Neural progenitor cell (in vitro differentiated cells): ENCODE measurements at regions not wholly inside any gene's neighbourhood (a gene's known extent, or its start where the extent isn't known, plus 50 kb on each side); places are given as distances from the start of the nearest gene placed in this dataset.

Source experiments
- DNase-seq: peaks from one replicate; pipeline ENCODE4 v3.0.0-alpha.2; 2016; ENCODE audit warnings: low spot score
- H2AFZ ChIP-seq: fragments of 200-600 bp; sonication (generic); replicated peaks from 2 replicates; pipeline ENCODE4 v1.6.1; 2016; ENCODE audit warnings: antibody characterized with exemption
- H3F3A ChIP-seq: fragments of 200-600 bp; sonication (generic); 2 replicates; pipeline ENCODE4 v1.6.1; 2016; ENCODE audit warnings: antibody characterized with exemption, low read depth
- H3K27ac ChIP-seq: fragments of 200-600 bp; sonication (generic); 2 replicates; pipeline ENCODE4 v1.5.1; 2016; ENCODE audit warnings: mild to moderate bottlenecking
- H3K27me3 ChIP-seq: fragments of 200-600 bp; sonication (generic); 2 replicates; pipeline ENCODE4 v1.6.1; 2016; ENCODE audit warnings: mild to moderate bottlenecking, moderate library complexity
- H3K36me3 ChIP-seq: fragments of 200-600 bp; sonication (generic); 2 replicates; pipeline ENCODE4 v1.5.1; 2016
- H3K4me1 ChIP-seq: fragments of 200-600 bp; sonication (generic); 2 replicates; pipeline ENCODE4 v1.6.1; 2016; ENCODE audit warnings: mixed run types
- H3K4me2 ChIP-seq: fragments of 200-600 bp; sonication (generic); 2 replicates; pipeline ENCODE4 v1.6.1; 2016
- H3K4me3 ChIP-seq: fragments of 200-600 bp; sonication (generic); 2 replicates; pipeline ENCODE4 v1.5.1; 2016
- H3K79me2 ChIP-seq: fragments of 200-600 bp; sonication (generic); 2 replicates; pipeline ENCODE4 v1.6.1; 2016; ENCODE audit warnings: low read depth
- H3K9ac ChIP-seq: fragments of 200-600 bp; sonication (generic); 2 replicates; pipeline ENCODE4 v1.6.1; 2016
- H3K9me3 ChIP-seq: fragments of 200-600 bp; sonication (generic); 2 replicates; pipeline ENCODE4 v1.5.1; 2016; ENCODE audit warnings: low read depth
- H4K20me1 ChIP-seq: fragments of 200-600 bp; sonication (generic); 2 replicates; pipeline ENCODE4 v1.6.1; 2016; ENCODE audit warnings: low read depth
- H3K27ac Mint-ChIP-seq: 3 replicates; pipeline ENCODE4 v1.8.0; 2021; ENCODE audit warnings: mixed read lengths
- H3K27me3 Mint-ChIP-seq: 2 replicates; pipeline ENCODE4 v1.8.0; 2022; ENCODE audit warnings: low read depth, mild to moderate bottlenecking, inconsistent platforms, moderate library complexity, mixed read lengths; ENCODE audit not compliant: insufficient read depth
- H3K36me3 Mint-ChIP-seq: 3 replicates; pipeline ENCODE4 v1.8.0; 2021; ENCODE audit warnings: mixed read lengths
- H3K4me1 Mint-ChIP-seq: 3 replicates; pipeline ENCODE4 v1.8.0; 2021; ENCODE audit warnings: mixed read lengths
- H3K4me3 Mint-ChIP-seq: 3 replicates; pipeline ENCODE4 v1.8.0; 2021; ENCODE audit warnings: mild to moderate bottlenecking, moderate library complexity, mixed read lengths
- H3K9me3 Mint-ChIP-seq: 3 replicates; pipeline ENCODE4 v1.8.0; 2020; ENCODE audit warnings: mixed read lengths
- EZH2 ChIP-seq: fragments of 200-600 bp; sonication (generic); IDR thresholded peaks from 2 replicates; pipeline ENCODE4 v1.6.1; 2017; ENCODE audit warnings: antibody characterized with exemption, mild to moderate bottlenecking, moderate library complexity
- EZH2phosphoT487 ChIP-seq: fragments of 200-600 bp; sonication (generic); IDR thresholded peaks from 2 replicates; pipeline ENCODE4 v1.6.1; 2017; ENCODE audit warnings: antibody characterized with exemption
- TF ChIP-seq, protein P1 (sequence below): fragments of 200-600 bp; sonication (generic); IDR thresholded peaks from 2 replicates; pipeline ENCODE4 v1.5.1; 2017; ENCODE audit warnings: antibody characterized with exemption, mild to moderate bottlenecking

DNA sequence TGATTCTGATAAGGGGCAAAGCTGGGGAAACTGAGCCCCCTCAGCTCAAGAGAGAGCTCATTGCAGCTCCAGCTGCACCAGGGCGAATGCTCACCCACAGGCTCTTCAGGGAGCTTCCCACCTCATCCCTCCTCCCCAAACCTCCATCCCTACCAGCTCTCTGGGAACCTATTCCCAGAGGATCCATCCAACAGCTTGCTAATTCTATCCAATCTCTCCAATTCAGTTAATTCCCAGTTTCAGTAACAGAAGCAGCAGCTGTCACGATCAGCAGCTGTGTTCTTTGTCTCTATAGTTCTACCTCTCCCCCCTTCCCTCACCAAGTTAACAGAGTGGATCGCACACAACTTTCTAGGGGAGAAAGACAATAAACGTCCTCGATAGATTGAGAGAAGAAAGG, 135.5 kb upstream of the EFNA5 start:
- Histone ChIP-seq H3K27ac (peak overlapping the region; percentile 95), H3K4me1 (peaks cover 87% of the 10 kb centered on the region)

GRCh38 chr5:107805824-107806223, 135.1 kb upstream of the EFNA5 start:
- Histone ChIP-seq H2AFZ (no peak overlapping the region), H3K4me1 (peaks cover 82% of the 10 kb centered on the region), H3K9ac (no peak overlapping the region), H3K79me2 (no peaks in the 10 kb centered on the region), H3K27ac (peak overlapping the region; percentile 95), H4K20me1 (no peaks in the 10 kb centered on the region), H3K9me3 (no peaks in the 10 kb centered on the region), H3K36me3 (no peaks in the 10 kb centered on the region), H3F3A (peaks cover 70% of the 10 kb centered on the region), H3K27me3 (no peaks in the 10 kb centered on the region), H3K4me2 (peak overlapping the region; percentile 73), H3K4me3 (peak overlapping the region; percentile 18)
- no peak overlapping the region for H3K4me3 Mint-ChIP-seq
- H3K4me1 Mint-ChIP-seq: peaks cover 16% of the 10 kb centered on the region
- peaks cover 3% of the 10 kb centered on the region for H3K27me3 Mint-ChIP-seq
- DNase-seq: peak; percentile 66
- H3K36me3 Mint-ChIP-seq: peaks cover 2% of the 10 kb centered on the region
- TF ChIP-seq, protein P1, sequence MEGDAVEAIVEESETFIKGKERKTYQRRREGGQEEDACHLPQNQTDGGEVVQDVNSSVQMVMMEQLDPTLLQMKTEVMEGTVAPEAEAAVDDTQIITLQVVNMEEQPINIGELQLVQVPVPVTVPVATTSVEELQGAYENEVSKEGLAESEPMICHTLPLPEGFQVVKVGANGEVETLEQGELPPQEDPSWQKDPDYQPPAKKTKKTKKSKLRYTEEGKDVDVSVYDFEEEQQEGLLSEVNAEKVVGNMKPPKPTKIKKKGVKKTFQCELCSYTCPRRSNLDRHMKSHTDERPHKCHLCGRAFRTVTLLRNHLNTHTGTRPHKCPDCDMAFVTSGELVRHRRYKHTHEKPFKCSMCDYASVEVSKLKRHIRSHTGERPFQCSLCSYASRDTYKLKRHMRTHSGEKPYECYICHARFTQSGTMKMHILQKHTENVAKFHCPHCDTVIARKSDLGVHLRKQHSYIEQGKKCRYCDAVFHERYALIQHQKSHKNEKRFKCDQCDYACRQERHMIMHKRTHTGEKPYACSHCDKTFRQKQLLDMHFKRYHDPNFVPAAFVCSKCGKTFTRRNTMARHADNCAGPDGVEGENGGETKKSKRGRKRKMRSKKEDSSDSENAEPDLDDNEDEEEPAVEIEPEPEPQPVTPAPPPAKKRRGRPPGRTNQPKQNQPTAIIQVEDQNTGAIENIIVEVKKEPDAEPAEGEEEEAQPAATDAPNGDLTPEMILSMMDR: no peak
- TF ChIP-seq EZH2phosphoT487 (no peak), EZH2 (no peak)
- H3K9me3 Mint-ChIP-seq: no peaks in the 10 kb centered on the region
- H3K27ac Mint-ChIP-seq: no peak overlapping the region

More for the DNA sequence above, 135.5 kb upstream of the EFNA5 start:
- H3K4me2 ChIP-seq: peak overlapping the region; percentile 73
- H3K9me3 ChIP-seq: no peaks in the 10 kb centered on the region
- peaks cover 70% of the 10 kb centered on the region for H3F3A ChIP-seq
- no peaks in the 10 kb centered on the region for H3K79me2 ChIP-seq
- Mint-ChIP-seq H3K27me3 (peaks cover 3% of the 10 kb centered on the region), H3K4me3 (no peak overlapping the region), H3K9me3 (no peaks in the 10 kb centered on the region), H3K36me3 (peaks cover 2% of the 10 kb centered on the region), H3K27ac (no peak overlapping the region), H3K4me1 (peaks cover 16% of the 10 kb centered on the region)
- DNase-seq: peak; percentile 61
- H2AFZ ChIP-seq: no peak overlapping the region
- H4K20me1 ChIP-seq: no peaks in the 10 kb centered on the region
- H3K36me3 ChIP-seq: no peaks in the 10 kb centered on the region
- no peak overlapping the region for H3K9ac ChIP-seq
- no peak overlapping the region for H3K4me3 ChIP-seq
- no peaks in the 10 kb centered on the region for H3K27me3 ChIP-seq
- TF ChIP-seq EZH2 (no peak), EZH2phosphoT487 (no peak)
- TF ChIP-seq, protein P1: no peak

DNA sequence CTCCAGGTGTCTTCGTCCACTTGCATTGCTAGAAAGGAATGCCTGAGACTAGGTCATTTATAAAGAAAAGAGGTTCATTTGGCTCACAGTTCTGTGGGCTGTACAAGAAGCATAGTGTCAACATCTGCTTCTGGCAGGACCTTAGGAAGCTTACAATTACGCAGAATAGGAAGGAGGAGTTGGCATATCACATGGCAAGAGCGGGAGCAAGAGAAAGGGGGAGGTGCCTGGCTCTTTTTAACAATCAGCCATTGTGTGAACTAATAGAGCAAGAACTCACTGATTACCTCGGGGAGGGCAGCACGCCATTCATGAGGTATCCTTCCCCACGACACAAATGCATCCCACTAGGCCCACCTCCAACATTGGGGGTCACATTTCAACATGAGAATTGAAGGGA, 134.4 kb upstream of the EFNA5 start:
- Histone ChIP-seq H3K79me2 (no peaks in the 10 kb centered on the region), H4K20me1 (no peaks in the 10 kb centered on the region), H3K4me1 (peaks cover 76% of the 10 kb centered on the region), H3K36me3 (no peaks in the 10 kb centered on the region), H2AFZ (no peak overlapping the region), H3K4me2 (peak overlapping the region; percentile 73), H3K9ac (no peak overlapping the region), H3K4me3 (peak overlapping the region; percentile 18), H3K9me3 (no peaks in the 10 kb centered on the region), H3K27ac (peak overlapping the region; percentile 95), H3F3A (peaks cover 66% of the 10 kb centered on the region), H3K27me3 (no peaks in the 10 kb centered on the region)
- Mint-ChIP-seq H3K4me1 (peaks cover 14% of the 10 kb centered on the region), H3K27me3 (peaks cover 3% of the 10 kb centered on the region), H3K36me3 (peaks cover 2% of the 10 kb centered on the region), H3K4me3 (no peak overlapping the region), H3K27ac (no peak overlapping the region), H3K9me3 (no peaks in the 10 kb centered on the region)
- peak; percentile 73 for DNase-seq
- TF ChIP-seq, protein P1: no peak
- TF ChIP-seq EZH2phosphoT487 (no peak), EZH2 (no peak)
